Tibial artery (tissue), 4 donors: ENCODE measurements at regions not wholly inside any gene's neighbourhood (a gene's known extent, or its start where the extent isn't known, plus 50 kb on each side); places are given as distances from the start of the nearest gene placed in this dataset.

ENCODE experiments used
- DNase-seq, 2 donors: peaks; one replicate each; pipeline ENCODE4 v3.0.0-alpha.2; 2019
- H3K27ac ChIP-seq, 2 donors: fragments of 200-600 bp; sonication (generic) in 1 of 2; 1 replicate in 1 of 2; 2 replicates in 1 of 2; pipeline ENCODE4 v1.5.1; 2018 to 2019; ENCODE audit warnings: mild to moderate bottlenecking in 1 of 2
- H3K27me3 ChIP-seq, 2 donors: fragments of 200-600 bp; sonication (generic) in 1 of 2; one replicate each; pipeline versions ENCODE4 v1.5.1 to v1.6.0; 2016 to 2019
- H3K36me3 ChIP-seq, 3 donors: fragments of 200-600 bp; sonication (generic) in 2 of 3; one replicate each; pipeline ENCODE4 v1.5.1; 2016 to 2019; ENCODE audit warnings: mild to moderate bottlenecking in 2 of 3
- H3K4me1 ChIP-seq, 4 donors: fragments of 200-600 bp; sonication (generic) in 2 of 4; 1 replicate in 3 of 4; 2 replicates in 1 of 4; pipeline ENCODE4 v1.5.1; 2016 to 2019
- H3K4me3 ChIP-seq, 2 donors: fragments of 200-600 bp; sonication (generic) in 1 of 2; 1 replicate in 1 of 2; 2 replicates in 1 of 2; pipeline ENCODE4 v1.5.1; 2018 to 2019; ENCODE audit warnings: mild to moderate bottlenecking in 2 of 2
- H3K9me3 ChIP-seq, 3 donors: fragments of 200-600 bp; sonication (generic) in 1 of 3; one replicate each; pipeline ENCODE4 v1.5.1; 2016 to 2019
- intact Hi-C: fragments of 100-400 bp; cut with DNase I; formaldehyde crosslinking; loops from one replicate; pipeline ENCODE4 v1.15.0; 2023; ENCODE audit warnings: low total_unique reads
- TF ChIP-seq, protein P1 (sequence below), 2 experiments: fragments of 200-600 bp in 1 of 2; fragments of 450-650 bp in 1 of 2; IDR thresholded peaks; one replicate each; pipeline ENCODE4 v1.5.1; 2017 to 2019; ENCODE audit warnings: antibody characterized with exemption in 2 of 2, mild to moderate bottlenecking in 1 of 2, moderate library complexity in 1 of 2

DNA sequence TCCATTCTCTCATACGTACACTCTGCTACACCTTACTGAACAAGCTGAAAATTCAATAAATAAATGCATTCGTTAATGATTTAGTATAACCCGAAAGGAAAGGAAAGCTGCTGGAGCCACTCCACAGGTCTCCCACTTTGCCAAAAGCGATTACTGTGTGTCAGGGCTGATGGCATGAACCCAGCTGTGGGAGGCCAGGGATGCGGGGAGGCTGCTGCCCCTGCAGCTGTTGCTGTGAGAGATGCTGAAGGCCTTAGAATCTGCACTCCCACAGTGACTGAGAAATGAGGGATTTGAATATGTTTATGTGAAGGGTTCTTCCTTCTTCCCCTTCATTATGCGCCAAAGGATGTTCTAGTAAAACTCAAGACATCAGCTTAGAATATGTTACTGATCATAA lies 58.7 kb upstream of the NBEA start:
- H3K27ac ChIP-seq = no peak overlapping the region
- TF ChIP-seq, protein P1, sequence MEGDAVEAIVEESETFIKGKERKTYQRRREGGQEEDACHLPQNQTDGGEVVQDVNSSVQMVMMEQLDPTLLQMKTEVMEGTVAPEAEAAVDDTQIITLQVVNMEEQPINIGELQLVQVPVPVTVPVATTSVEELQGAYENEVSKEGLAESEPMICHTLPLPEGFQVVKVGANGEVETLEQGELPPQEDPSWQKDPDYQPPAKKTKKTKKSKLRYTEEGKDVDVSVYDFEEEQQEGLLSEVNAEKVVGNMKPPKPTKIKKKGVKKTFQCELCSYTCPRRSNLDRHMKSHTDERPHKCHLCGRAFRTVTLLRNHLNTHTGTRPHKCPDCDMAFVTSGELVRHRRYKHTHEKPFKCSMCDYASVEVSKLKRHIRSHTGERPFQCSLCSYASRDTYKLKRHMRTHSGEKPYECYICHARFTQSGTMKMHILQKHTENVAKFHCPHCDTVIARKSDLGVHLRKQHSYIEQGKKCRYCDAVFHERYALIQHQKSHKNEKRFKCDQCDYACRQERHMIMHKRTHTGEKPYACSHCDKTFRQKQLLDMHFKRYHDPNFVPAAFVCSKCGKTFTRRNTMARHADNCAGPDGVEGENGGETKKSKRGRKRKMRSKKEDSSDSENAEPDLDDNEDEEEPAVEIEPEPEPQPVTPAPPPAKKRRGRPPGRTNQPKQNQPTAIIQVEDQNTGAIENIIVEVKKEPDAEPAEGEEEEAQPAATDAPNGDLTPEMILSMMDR (IDR thresholded peaks at IDR 0.05) = no peak
- H3K4me3 ChIP-seq = no peak overlapping the region
- H3K27me3 ChIP-seq = no peaks in the 10 kb centered on the region
- no peaks in the 10 kb centered on the region for H3K9me3 ChIP-seq
- no peaks in the 10 kb centered on the region for H3K4me1 ChIP-seq
- intact Hi-C loops = no loop called here
- H3K36me3 ChIP-seq = no peaks in the 10 kb centered on the region
- no peak for DNase-seq

DNA sequence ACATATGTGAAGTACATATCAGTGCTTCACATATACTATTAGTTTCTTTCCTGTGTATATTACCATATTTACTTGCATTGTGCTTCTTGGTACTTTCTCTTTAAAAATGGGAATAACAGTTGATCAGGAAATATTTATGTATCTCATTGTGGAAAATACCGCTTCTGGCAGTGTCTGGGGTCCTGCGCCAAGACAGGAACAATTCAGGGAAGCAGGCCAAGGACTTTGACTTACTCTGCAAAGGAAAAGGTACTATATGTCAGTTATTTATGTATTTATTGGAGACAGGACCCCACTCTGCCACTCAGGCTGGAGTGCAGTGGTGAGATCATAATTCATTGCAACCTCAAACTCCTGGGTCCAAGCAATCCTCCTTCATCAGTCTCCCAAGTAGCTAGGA lies 57.7 kb upstream of the NBEA start:
- intact Hi-C loops = no loop called here
- TF ChIP-seq, protein P1 (IDR thresholded peaks at IDR 0.05) = no peak
- no peak overlapping the region for H3K4me3 ChIP-seq
- no peaks in the 10 kb centered on the region for H3K27me3 ChIP-seq
- no peak overlapping the region for H3K27ac ChIP-seq
- no peaks in the 10 kb centered on the region for H3K36me3 ChIP-seq
- H3K4me1 ChIP-seq = no peaks in the 10 kb centered on the region
- H3K9me3 ChIP-seq = no peaks in the 10 kb centered on the region
- DNase-seq = no peak

DNA sequence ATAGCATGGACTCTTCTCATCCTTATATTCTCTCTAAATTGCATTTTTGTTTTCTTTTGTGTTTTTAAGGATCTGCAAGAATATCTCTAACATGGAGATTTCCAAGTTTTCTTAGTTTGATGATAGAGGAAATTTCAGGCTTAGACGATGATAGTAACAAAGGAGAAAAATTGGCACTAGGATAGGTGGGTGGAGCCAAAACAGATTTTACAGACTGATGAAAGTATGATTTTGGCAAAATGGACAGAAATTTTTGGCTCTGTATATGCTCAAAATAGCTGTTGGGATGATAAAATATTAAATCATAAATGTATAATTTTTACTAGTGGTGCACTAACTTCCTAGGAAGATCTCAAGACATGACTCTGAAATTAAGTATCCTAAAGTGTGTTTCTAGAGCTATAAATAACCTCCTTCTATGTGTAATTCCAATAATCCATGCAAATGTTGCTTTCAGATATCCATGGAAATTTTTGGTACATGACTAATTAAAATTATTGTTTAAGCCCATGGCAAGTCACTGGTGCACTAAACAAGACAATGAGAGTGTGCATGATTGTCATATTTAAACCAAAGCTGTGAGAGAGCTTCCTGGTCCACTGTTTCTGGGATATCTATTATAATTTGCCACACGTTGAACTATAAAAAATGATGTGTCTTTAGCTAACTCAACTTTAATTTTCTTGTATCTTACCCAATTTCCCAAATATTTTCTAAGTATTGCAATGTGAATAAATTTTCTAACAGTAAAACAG lies 55.8 kb upstream of the NBEA start:
- no peaks in the 10 kb centered on the region for H3K27me3 ChIP-seq
- intact Hi-C loops = no loop called here
- H3K9me3 ChIP-seq = no peaks in the 10 kb centered on the region
- no peak for DNase-seq
- TF ChIP-seq, protein P1 (IDR thresholded peaks at IDR 0.05) = no peak
- no peaks in the 10 kb centered on the region for H3K4me1 ChIP-seq
- no peak overlapping the region for H3K27ac ChIP-seq
- no peak overlapping the region for H3K4me3 ChIP-seq
- no peaks in the 10 kb centered on the region for H3K36me3 ChIP-seq

DNA sequence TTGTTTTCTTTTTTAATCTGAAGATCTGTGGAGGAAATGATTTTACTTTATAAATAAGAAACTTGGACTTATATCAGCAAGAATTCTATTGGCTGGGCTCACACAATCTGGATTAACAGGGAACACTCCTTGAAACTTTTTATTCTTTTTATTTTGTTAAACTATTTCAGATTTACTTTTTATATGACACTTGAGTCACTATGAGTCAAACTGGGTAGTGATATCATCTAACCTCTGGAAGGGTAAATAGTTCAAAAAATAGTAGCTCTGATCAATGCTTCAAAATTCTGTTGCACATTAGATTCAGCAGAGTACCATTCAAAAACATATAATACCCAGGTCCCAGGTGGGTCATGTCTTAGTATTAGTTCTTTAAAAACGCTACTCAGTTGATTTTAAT lies 55.1 kb upstream of the NBEA start:
- TF ChIP-seq, protein P1 (IDR thresholded peaks at IDR 0.05) = no peak
- Histone ChIP-seq H3K9me3 (no peaks in the 10 kb centered on the region), H3K27me3 (no peaks in the 10 kb centered on the region), H3K27ac (no peak overlapping the region), H3K36me3 (no peaks in the 10 kb centered on the region), H3K4me3 (no peak overlapping the region), H3K4me1 (no peaks in the 10 kb centered on the region)
- intact Hi-C loops = no loop called here
- DNase-seq = no peak
